ENCODE measurements at regions not wholly inside any gene's neighbourhood (a gene's known extent, or its start where the extent isn't known, plus 50 kb on each side); places are given as distances from the start of the nearest gene placed in this dataset.

- TF ChIP-seq POLR2AphosphoS5 (IDR thresholded peaks at IDR 0.05) (no peak), CTCF (IDR thresholded peaks at IDR 0.05) (no peak), EP300 (IDR thresholded peaks at IDR 0.05; ENCODE audit: low read depth) (no peak), POLR2A (IDR thresholded peaks at IDR 0.05) (no peak)
Observed at GRCh38 chr13:80256352-80256932, 84.5 kb downstream of the SPRY2 start.

Measured in transverse colon (tissue), 4 donors.